Transverse colon (tissue), 4 donors: ENCODE measurements at regions not wholly inside any gene's neighbourhood (a gene's known extent, or its start where the extent isn't known, plus 50 kb on each side); places are given as distances from the start of the nearest gene placed in this dataset.

ENCODE experiments used
- EP300 ChIP-seq: sonication (generic); formaldehyde crosslinking; IDR thresholded peaks from one replicate; pipeline ENCODE4 v1.6.1; 2017; ENCODE audit warnings: antibody characterized with exemption, low read depth
- POLR2A ChIP-seq: fragments of 450-650 bp; IDR thresholded peaks from one replicate; pipeline ENCODE4 v1.6.1; 2016; ENCODE audit warnings: antibody characterized with exemption, mild to moderate bottlenecking, moderate library complexity
- POLR2AphosphoS5 ChIP-seq, 3 donors: sonication (generic); formaldehyde crosslinking; IDR thresholded peaks; one replicate each; pipeline ENCODE4 v1.6.1; 2016; ENCODE audit warnings: antibody characterized with exemption in 3 of 3
- TF ChIP-seq, protein P1 (sequence below), 5 experiments: fragments of 200-600 bp in 3 of 5; fragments of 450-650 bp in 2 of 5; sonication (generic) in 3 of 5; IDR thresholded peaks; 1 replicate in 2 of 5; 2 replicates in 3 of 5; pipeline ENCODE4 v1.5.1; 2016 to 2017; ENCODE audit warnings: antibody characterized with exemption in 5 of 5, inconsistent platforms in 3 of 5, mild to moderate bottlenecking in 2 of 5, moderate library complexity in 1 of 5

DNA sequence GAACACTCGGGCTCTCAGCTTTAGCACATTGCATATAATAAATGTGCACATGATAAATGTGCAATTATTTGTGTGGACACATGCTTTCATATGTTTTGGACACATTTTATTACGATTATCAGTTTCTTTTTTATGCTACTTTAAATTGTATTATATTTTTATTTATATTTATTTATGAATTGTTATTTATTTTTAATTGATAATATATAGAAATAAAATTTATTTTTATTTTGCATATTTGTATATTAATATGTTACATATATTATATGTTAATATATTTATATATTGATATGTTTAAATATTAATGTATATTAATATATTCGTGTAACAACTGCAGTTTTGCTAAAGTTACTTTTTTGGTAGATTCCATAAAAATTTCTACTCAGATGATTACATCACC lies 454.8 kb upstream of the CDH10 start:
- no peak for TF ChIP-seq POLR2A
- TF ChIP-seq, protein P1, sequence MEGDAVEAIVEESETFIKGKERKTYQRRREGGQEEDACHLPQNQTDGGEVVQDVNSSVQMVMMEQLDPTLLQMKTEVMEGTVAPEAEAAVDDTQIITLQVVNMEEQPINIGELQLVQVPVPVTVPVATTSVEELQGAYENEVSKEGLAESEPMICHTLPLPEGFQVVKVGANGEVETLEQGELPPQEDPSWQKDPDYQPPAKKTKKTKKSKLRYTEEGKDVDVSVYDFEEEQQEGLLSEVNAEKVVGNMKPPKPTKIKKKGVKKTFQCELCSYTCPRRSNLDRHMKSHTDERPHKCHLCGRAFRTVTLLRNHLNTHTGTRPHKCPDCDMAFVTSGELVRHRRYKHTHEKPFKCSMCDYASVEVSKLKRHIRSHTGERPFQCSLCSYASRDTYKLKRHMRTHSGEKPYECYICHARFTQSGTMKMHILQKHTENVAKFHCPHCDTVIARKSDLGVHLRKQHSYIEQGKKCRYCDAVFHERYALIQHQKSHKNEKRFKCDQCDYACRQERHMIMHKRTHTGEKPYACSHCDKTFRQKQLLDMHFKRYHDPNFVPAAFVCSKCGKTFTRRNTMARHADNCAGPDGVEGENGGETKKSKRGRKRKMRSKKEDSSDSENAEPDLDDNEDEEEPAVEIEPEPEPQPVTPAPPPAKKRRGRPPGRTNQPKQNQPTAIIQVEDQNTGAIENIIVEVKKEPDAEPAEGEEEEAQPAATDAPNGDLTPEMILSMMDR (IDR thresholded peaks at IDR 0.05) = no peak
- TF ChIP-seq POLR2AphosphoS5 (IDR thresholded peaks at IDR 0.05) = no peak
- TF ChIP-seq EP300 = no peak
